ENCODE measurements at regions not wholly inside any gene's neighbourhood (a gene's known extent, or its start where the extent isn't known, plus 50 kb on each side); places are given as distances from the start of the nearest gene placed in this dataset.

GRCh38 chr18:60739212-60739611 lies 366.6 kb upstream of the MC4R start:
- no peak for TF ChIP-seq CTCF (conservative IDR thresholded peaks at IDR 0.05; ENCODE audit: low read length)
- TF ChIP-seq EZH2phosphoT487 (IDR thresholded peaks at IDR 0.05; ENCODE audit: borderline replicate concordance, low read depth, low read length), result no peak

Measured in OCI-LY7 (cell line).